ENCODE measurements at regions not wholly inside any gene's neighbourhood (a gene's known extent, or its start where the extent isn't known, plus 50 kb on each side); places are given as distances from the start of the nearest gene placed in this dataset.

DNA sequence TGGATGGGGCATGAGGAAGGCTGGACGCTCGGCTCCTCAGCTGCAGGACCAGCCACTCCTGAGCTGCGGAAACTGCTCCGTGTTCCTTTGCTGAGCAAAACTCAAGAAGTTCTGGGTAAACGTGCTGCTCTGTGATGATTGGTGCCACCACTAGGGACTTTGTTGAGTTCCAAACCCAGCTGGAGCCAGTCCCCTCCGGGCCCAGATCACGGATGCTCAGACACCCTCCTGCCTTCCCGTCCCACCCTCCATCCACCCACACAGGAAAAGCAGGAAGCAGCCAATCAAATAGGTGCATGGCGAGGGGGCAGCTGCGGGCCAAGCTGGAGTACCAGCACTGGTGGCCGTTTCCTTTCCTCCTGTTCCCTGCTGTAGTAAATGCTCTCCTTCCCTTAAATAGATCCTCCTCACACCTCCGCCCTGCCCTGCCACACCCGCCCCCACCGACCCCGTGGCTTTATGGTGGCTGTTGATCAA lies 68.0 kb downstream of the ADRA2C start:
- peaks cover 12% of the 10 kb centered on the region for H3K27me3 ChIP-seq (ENCODE audit: low read depth, low read length)
- H3K4me3 ChIP-seq (ENCODE audit: low read depth in 1 of 2, low read length in 2 of 2), result no peak overlapping the region
- H3K36me3 ChIP-seq (ENCODE audit: control insufficient read depth in 1 of 2, insufficient read depth in 2 of 2, low read length in 2 of 2), result no peaks in the 10 kb centered on the region
- H3K27ac ChIP-seq (ENCODE audit: low read length), result no peak overlapping the region
- no peaks in the 10 kb centered on the region for H3K4me1 ChIP-seq (ENCODE audit: control insufficient read depth in 1 of 2, insufficient read depth in 2 of 2, low read length in 2 of 2)
- H3K9me3 ChIP-seq (ENCODE audit: control insufficient read depth in 1 of 2, low read length in 2 of 2), result peaks cover 0 to 3% of the 10 kb centered on the region in 2 donors

DNA sequence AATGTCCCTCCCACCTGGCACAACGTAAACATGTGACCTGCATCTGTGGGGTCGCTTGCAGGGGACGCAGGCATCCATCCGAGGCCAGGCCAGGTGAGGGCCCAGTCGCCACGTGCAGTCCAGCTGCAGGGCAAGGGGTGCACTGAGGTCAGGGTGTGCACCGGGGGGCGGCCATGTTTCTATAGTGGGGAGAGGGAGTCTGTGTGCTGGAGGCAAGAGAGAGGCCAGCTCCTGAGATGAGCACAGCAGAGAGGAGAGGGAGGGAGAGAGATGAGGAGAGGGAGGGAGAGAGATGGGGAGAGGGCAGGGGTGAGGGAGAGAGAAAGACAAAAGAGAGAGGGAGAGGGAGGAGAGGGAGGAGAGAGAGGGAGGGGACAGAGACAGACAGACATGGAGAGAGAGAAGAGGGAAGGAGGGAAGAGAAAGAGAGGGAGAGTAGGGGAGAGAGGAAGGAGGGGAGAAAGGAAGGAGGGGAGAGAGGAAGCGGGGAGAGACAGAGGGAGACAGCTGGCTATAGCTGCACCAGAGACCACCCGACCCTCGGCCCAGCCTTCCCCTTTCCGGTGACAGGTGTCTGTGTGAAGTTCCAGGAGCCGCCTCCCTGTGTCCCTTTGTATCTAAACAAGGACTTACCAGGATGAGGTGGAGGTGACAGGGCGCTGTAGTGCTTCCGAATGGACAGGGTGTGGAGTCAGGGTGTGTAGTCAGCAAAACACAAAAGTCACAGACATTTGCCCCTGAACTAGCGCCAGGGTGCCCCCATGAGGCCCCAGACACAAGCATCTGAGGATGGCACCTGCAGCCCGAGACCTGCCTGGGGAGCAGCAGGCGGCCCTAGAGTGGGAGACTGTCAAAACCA lies 68.7 kb downstream of the ADRA2C start:
- Histone ChIP-seq H3K9me3 (ENCODE audit: control insufficient read depth in 1 of 2, low read length in 2 of 2) (peaks cover 0 to 3% of the 10 kb centered on the region in 2 donors), H3K4me3 (ENCODE audit: low read depth in 1 of 2, low read length in 2 of 2) (no peak overlapping the region), H3K27ac (ENCODE audit: low read length) (no peak overlapping the region), H3K27me3 (ENCODE audit: low read depth, low read length) (peaks cover 12% of the 10 kb centered on the region), H3K36me3 (ENCODE audit: control insufficient read depth in 1 of 2, insufficient read depth in 2 of 2, low read length in 2 of 2) (no peaks in the 10 kb centered on the region), H3K4me1 (ENCODE audit: control insufficient read depth in 1 of 2, insufficient read depth in 2 of 2, low read length in 2 of 2) (no peaks in the 10 kb centered on the region)

DNA sequence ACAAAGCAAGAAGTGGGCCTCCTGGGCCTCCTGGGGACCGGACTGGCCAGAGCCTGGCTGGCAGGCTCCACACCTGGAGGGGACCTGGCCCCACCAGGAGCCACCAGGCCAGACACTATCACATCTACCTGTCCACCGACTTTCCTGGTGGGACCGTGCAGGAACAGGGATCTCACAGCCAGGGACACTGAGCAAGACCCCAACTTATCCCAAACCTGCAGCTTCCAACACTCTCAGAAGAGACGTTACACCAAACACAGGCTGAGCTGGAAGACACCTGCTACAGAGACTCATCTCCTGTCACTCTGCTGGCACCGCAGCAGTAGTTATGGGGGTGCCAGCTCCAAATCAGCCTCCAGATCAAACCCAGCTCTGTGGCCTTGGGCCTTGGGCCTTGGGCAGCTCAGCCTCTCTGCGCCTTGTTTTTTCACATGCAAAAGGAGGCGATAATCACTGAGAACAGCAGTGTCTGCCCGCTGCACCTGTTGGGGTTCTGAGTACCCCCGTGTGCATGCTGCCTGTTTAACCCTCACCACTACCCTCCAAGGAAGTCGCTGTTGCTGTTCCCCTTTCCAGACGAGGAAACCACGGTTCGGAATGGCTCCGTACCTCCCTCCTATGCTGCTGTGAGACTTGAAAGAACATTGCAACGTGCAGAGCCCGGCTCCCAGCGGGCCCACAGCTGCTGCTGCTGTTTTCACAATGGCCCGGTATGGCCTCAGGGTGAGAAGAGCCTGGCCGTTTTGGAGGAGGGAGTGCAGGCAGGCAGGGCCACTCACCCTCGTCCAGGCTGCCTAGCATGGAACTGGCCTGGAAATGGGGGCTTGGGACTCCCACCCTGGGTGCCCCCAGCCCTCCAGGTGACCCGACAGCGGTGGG lies 69.6 kb downstream of the ADRA2C start:
- no peaks in the 10 kb centered on the region for H3K36me3 ChIP-seq (ENCODE audit: control insufficient read depth in 1 of 2, insufficient read depth in 2 of 2, low read length in 2 of 2)
- peaks cover 0 to 3% of the 10 kb centered on the region in 2 donors for H3K9me3 ChIP-seq (ENCODE audit: control insufficient read depth in 1 of 2, low read length in 2 of 2)
- H3K4me3 ChIP-seq (ENCODE audit: low read depth in 1 of 2, low read length in 2 of 2), result no peak overlapping the region
- H3K27me3 ChIP-seq (ENCODE audit: low read depth, low read length), result peaks cover 12% of the 10 kb centered on the region
- H3K4me1 ChIP-seq (ENCODE audit: control insufficient read depth in 1 of 2, insufficient read depth in 2 of 2, low read length in 2 of 2), result no peaks in the 10 kb centered on the region
- no peak overlapping the region for H3K27ac ChIP-seq (ENCODE audit: low read length)

DNA sequence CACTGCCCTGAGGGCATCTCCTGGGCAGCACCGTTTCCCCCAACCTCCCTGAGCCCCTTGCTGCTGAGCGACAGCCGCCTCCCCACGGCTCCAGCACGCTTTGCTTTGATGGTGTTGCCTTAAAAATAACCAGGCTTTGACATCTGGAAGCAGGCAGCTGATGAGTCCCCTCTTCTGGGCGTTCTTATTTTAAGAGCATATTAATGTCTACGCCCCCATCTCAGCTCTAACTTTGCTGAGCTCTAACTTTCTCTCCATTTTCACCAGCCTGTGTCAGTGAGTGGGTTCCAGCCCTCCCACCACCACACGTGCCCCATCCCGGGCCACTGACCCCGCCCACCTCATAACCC lies 70.2 kb downstream of the ADRA2C start:
- Histone ChIP-seq H3K9me3 (ENCODE audit: control insufficient read depth in 1 of 2, low read length in 2 of 2) (peaks cover 0 to 3% of the 10 kb centered on the region in 2 donors), H3K4me3 (ENCODE audit: low read depth in 1 of 2, low read length in 2 of 2) (no peak overlapping the region), H3K27me3 (ENCODE audit: low read depth, low read length) (peaks cover 12% of the 10 kb centered on the region), H3K27ac (ENCODE audit: low read length) (no peak overlapping the region), H3K36me3 (ENCODE audit: control insufficient read depth in 1 of 2, insufficient read depth in 2 of 2, low read length in 2 of 2) (no peaks in the 10 kb centered on the region), H3K4me1 (ENCODE audit: control insufficient read depth in 1 of 2, insufficient read depth in 2 of 2, low read length in 2 of 2) (no peaks in the 10 kb centered on the region)

DNA sequence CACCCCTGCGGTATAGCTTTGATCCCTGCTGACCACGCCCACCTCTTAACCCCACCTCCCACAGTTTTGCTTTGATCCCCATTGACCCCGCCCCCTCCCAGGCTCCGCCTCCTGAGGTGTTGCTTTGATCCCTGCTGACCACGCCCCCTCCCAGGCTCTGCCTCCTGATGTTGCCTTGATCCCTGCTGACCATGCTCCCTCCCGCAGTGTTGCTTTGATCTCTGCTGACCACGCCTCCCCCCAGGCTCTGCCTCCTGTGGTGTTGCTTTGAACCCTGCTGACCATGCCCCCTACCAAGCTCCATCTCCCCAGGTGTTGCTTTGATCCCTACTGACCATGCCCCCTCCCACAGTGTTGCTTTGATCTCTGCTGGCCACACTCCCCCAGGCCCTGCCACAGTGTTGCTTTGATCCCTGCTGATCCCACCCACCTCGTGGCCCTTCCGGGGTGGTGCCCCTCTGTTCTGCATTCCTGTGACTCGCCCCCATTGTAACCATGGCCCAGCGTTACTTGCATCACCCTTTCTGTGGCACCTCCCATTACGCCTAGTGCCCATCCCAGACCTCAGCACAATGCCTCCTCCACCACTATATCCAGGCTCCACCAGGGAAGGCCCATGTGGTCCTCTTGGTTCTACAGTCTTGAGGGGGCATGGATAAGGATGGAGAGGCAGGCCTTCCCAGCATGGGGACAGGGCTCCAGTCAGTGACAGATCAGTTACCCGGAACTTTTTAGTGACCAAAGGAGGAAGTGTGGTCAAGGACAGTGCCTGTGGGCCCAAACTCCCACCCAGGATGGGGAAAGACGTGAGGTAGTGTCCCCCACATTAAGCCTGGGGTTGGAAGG lies 70.8 kb downstream of the ADRA2C start:
- Histone ChIP-seq H3K27me3 (ENCODE audit: low read depth, low read length) (peaks cover 12% of the 10 kb centered on the region), H3K27ac (ENCODE audit: low read length) (no peak overlapping the region), H3K36me3 (ENCODE audit: control insufficient read depth in 1 of 2, insufficient read depth in 2 of 2, low read length in 2 of 2) (no peaks in the 10 kb centered on the region), H3K9me3 (ENCODE audit: control insufficient read depth in 1 of 2, low read length in 2 of 2) (peaks cover 0 to 3% of the 10 kb centered on the region in 2 donors), H3K4me3 (ENCODE audit: low read depth in 1 of 2, low read length in 2 of 2) (no peak overlapping the region), H3K4me1 (ENCODE audit: control insufficient read depth in 1 of 2, insufficient read depth in 2 of 2, low read length in 2 of 2) (no peaks in the 10 kb centered on the region)

DNA sequence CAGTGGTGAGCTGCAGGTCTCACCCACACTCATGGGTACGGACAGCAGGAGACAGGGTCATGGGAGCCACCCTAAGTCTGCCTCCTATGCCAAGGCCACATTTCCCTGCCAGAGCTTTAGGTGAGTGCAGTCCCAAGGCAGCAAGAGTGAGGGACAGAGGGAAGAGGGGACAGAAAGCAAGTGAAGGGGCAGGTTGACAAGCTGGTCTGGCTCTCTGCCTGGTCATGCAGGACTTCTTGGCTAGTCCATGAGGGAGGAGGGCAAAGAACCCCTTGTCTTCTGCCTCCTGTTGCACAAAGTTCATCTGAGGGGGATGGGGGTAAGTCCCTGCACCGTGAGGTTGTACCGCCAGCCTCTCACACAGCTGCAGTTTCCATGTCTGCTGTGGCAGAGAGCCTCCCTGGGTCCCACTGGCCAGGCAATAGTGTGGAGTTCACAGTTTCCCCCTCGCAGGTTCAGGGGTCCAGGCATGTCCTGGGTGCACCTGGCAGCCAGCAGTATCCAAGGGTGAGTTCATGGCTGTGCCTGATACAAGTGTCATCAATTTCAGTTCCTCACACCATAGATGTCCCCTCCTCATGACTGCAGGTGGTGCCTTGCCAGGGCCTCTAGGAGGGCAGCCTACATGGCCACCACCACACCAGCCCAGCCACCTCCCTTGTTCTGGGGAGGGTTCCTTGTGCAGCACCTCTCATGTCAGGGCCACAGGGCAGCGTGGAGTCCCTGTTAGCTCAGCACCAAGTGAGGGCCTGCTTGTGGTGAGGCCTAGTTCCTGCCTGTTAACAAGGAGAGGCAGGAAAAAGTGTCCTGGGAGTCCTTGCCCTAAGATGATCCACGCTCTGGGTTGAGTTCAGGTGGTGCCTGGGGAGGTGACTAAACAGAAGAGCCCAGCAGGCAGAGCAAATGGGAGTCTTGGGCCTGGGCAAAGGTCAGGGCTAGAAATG lies 72.5 kb downstream of the ADRA2C start:
- peaks cover 0 to 3% of the 10 kb centered on the region in 2 donors for H3K9me3 ChIP-seq (ENCODE audit: control insufficient read depth in 1 of 2, low read length in 2 of 2)
- H3K36me3 ChIP-seq (ENCODE audit: control insufficient read depth in 1 of 2, insufficient read depth in 2 of 2, low read length in 2 of 2), result no peaks in the 10 kb centered on the region
- H3K4me3 ChIP-seq (ENCODE audit: low read depth in 1 of 2, low read length in 2 of 2), result no peak overlapping the region
- peaks cover 12% of the 10 kb centered on the region for H3K27me3 ChIP-seq (ENCODE audit: low read depth, low read length)
- H3K27ac ChIP-seq (ENCODE audit: low read length), result no peak overlapping the region
- H3K4me1 ChIP-seq (ENCODE audit: control insufficient read depth in 1 of 2, insufficient read depth in 2 of 2, low read length in 2 of 2), result no peaks in the 10 kb centered on the region

DNA sequence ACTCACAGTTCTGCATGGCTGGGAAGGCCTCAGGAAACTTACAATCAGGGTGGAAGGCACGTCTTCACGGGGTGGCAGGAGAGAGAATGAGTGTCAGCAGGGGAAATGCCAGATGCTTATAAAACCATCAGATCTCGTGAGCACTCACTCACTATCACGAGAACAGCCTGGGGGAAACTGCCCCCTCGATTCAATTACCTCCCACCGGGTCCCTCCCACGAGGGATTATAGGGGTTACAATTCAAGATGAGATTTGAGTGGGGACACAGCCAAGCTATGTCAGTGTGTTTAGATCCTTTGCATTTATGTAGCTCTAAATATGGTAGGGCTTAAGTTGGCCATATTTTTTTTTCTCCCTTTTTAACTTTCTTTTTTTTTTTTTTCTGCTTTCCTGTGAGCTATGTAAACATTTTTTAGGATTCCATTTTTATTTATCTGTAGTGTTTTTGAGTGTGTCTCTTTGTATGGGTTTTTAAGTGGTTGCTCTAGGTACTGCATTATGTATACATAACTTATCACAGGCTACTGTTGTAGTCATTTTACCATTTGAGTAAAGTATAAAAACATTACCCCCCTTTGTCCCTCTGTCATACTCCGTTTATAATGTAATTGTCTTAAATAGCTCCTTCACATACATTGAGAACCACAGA lies 79.0 kb downstream of the ADRA2C start:
- H3K27ac ChIP-seq (ENCODE audit: low read length), result no peak overlapping the region
- no peaks in the 10 kb centered on the region for H3K27me3 ChIP-seq (ENCODE audit: low read depth, low read length)
- H3K9me3 ChIP-seq (ENCODE audit: control insufficient read depth in 1 of 2, low read length in 2 of 2), result peaks cover 0 to 8% of the 10 kb centered on the region in 2 donors
- no peak overlapping the region for H3K4me3 ChIP-seq (ENCODE audit: low read depth in 1 of 2, low read length in 2 of 2)
- no peaks in the 10 kb centered on the region for H3K36me3 ChIP-seq (ENCODE audit: control insufficient read depth in 1 of 2, insufficient read depth in 2 of 2, low read length in 2 of 2)
- no peaks in the 10 kb centered on the region for H3K4me1 ChIP-seq (ENCODE audit: control insufficient read depth in 1 of 2, insufficient read depth in 2 of 2, low read length in 2 of 2)

DNA sequence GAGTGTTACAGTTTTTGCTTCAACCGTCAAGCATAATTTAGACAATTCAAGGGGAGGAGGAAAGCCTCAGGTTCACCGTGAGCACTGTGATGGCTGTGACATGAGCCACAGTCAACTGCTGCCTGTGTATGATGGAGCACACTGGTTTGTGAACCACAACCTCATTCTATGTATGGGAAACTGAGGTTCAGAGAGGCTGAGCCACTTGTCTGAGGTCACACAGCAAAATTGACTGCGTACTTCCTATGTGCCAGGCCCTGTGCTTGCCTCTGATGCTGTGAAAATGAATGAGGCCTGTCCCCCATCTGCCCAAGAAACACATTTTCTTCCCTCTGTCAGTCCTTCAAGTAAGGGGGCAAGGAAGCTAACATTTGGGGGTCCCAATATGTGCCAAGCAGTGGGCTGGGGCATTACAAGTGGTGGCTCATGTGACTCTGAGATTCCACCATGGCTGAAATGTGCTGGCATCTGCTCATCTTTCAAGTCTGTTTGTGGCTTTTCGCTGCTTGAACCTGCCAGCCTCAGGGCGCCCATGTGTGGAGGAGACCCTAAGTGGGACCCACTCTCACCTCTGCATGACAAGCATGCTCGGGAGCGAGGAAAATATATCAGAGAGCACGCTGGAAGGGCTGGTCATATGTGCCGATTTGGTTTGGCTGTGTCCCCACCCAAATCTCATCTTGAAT lies 79.7 kb downstream of the ADRA2C start:
- no peaks in the 10 kb centered on the region for H3K27me3 ChIP-seq (ENCODE audit: low read depth, low read length)
- H3K36me3 ChIP-seq (ENCODE audit: control insufficient read depth in 1 of 2, insufficient read depth in 2 of 2, low read length in 2 of 2), result no peaks in the 10 kb centered on the region
- H3K9me3 ChIP-seq (ENCODE audit: control insufficient read depth in 1 of 2, low read length in 2 of 2), result peaks cover 0 to 15% of the 10 kb centered on the region in 2 donors
- H3K4me3 ChIP-seq (ENCODE audit: low read depth in 1 of 2, low read length in 2 of 2), result no peak overlapping the region
- H3K4me1 ChIP-seq (ENCODE audit: control insufficient read depth in 1 of 2, insufficient read depth in 2 of 2, low read length in 2 of 2), result no peaks in the 10 kb centered on the region
- H3K27ac ChIP-seq (ENCODE audit: low read length), result no peak overlapping the region

DNA sequence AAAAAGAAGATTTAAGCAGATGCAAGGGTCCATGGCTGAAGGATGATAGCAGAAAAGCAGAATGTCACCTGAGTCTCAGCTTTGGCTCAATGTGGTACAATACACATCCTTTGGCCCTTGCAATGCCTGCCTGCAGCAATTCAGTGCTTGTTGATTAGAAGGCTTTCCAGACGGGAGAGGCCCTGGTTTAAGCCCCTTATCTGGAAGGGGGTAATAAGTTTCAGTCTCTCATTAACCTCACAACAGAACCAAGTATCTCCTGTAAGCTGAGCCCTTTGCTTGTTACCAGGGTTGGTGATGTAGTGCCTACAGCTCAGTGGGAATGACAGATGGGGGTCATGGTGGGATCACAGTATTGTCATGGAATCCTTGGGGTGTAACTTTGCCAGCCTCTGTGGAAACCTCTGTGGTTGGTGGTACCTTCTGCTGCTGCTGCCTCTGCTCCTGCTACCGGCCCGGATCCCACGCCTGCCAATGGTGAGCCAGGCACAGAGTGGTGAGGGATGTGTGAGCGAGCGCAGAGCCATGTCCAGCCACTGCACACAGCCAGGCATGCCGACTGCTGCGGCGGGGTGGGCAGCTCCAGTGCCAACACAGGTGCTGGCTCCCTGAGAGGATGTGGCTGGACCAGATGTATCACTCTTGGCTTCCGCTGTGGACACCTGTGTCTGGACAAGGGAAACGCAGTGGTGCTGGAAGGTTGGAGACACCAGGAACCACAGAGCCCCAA lies 81.2 kb downstream of the ADRA2C start:
- Histone ChIP-seq H3K27ac (ENCODE audit: low read length) (no peak overlapping the region), H3K4me1 (ENCODE audit: control insufficient read depth in 1 of 2, insufficient read depth in 2 of 2, low read length in 2 of 2) (no peaks in the 10 kb centered on the region), H3K9me3 (ENCODE audit: control insufficient read depth in 1 of 2, low read length in 2 of 2) (peaks cover 0 to 17% of the 10 kb centered on the region in 2 donors), H3K27me3 (ENCODE audit: low read depth, low read length) (no peaks in the 10 kb centered on the region), H3K36me3 (ENCODE audit: control insufficient read depth in 1 of 2, insufficient read depth in 2 of 2, low read length in 2 of 2) (no peaks in the 10 kb centered on the region), H3K4me3 (ENCODE audit: low read depth in 1 of 2, low read length in 2 of 2) (no peak overlapping the region)

Data from muscle layer of duodenum (tissue), 2 donors.